Glomerular endothelial cell (primary cell): ENCODE measurements at regions not wholly inside any gene's neighbourhood (a gene's known extent, or its start where the extent isn't known, plus 50 kb on each side); places are given as distances from the start of the nearest gene placed in this dataset.

Source experiments
- DNase-seq: peaks from one replicate; pipeline ENCODE4 v3.0.0-alpha.2; 2011; ENCODE audit warnings: low read depth, low spot score; ENCODE audit errors: extremely low read depth

GRCh38 chr7:13352677-13353076 is 636.8 kb downstream of the ETV1 start:
- no peak for DNase-seq

- DNase-seq = no peak
Observed at GRCh38 chr7:13359656-13360055, 629.8 kb downstream of the ETV1 start.

DNA sequence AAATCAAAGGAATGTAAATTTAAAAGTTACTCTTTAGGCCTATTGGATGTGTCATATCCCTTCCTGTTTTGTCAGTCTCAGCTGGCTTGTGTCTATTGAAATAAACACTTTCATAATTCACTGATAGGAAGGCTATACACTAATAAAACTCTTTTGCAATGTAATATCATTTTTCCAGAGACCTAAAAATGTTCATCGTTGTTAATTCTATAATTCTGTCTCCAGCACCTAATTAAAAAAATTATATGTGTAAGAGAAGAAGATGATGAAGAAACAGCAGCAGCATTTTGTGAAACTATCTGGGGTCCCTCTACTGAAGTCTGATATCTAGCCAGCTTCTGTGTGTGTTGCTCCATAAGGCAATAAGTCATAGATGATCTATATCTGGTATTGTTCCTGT is 602.7 kb downstream of the ETV1 start:
- DNase-seq = no peak

GRCh38 chr7:13407911-13408310 is 581.6 kb downstream of the ETV1 start:
- DNase-seq = no peak

DNA sequence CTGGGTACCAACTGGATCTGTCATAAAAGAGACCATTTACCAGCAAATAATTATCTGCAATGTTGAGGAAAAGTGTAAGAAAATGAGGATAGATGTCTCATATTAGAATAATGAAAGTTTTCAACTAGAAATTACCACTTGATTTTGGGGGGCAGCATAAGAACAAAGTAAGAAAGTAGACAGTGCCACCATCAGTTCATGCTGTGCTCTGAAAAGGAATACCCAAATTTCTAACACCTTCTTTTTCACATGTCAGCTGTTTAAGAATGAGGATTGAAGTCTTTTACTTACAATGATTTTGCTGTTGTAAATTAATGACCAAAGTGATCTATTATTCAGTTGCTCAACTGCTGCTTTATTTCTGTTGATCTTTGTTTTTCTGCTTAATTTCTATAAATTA is 578.3 kb downstream of the ETV1 start:
- DNase-seq = no peak

DNA sequence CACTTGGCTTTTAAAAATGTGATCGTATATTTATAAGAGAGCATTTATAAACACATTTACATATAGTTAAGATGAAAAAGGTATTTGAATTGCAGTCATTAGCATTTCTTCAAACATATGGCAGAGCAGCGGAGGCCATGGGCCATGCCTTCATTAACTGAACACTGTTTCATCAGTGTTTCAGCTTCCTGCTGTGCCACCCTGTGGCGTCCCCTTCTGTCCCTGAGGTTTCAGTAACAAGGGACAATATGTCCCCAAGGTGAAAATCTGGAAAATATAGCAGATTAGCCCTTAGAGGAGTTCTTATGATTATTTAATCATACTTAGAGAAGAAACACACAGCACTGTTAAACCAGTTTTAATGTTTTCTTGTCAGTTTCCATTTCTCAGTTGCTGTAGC is 577.8 kb downstream of the ETV1 start:
- no peak for DNase-seq

- DNase-seq = no peak
Observed at GRCh38 chr7:13414181-13414580, 575.3 kb downstream of the ETV1 start.

DNA sequence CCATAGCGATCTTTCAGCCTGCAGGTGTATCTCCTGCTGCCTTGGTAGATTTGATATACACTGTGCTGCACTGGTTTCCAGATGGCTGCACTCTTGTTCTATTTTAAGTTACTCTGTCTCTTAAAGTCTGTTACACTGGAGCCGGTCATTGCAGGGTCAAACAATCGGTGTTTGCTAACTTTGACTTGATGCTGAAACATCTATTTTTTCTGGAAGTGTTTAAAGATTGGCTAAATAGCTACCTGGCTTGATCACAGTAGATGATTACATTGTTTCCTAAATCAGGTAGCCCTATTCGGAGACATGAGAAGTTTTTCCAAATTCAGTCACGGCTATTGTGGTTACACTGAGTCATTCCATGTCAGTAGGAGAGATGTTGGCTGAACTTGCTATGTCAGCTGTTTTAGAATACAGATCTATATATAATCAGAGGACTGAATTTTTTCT is 574.8 kb downstream of the ETV1 start:
- no peak for DNase-seq

DNA sequence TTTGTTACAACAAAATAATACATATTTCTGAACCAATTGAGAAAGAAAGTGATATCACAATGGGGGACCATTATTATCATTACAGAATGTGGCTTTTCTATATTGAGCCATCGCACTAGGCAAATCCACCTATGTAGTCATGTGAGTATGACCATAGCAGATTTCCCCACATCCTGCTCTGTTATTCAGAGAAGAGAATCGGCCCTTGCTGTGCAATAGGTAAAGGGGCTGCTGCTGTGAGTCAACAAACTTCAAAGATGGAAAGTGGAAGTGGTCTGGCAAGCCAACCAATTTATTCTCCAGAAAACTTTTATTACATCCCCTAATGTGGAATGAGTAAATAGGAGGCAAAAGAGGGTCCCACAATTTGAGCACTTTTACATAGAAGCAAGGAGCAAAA is 573.4 kb downstream of the ETV1 start:
- no peak for DNase-seq

GRCh38 chr7:13416544-13416943 is 572.9 kb downstream of the ETV1 start:
- no peak for DNase-seq

GRCh38 chr7:13420726-13421125 is 568.7 kb downstream of the ETV1 start:
- no peak for DNase-seq

- no peak for DNase-seq
Observed at GRCh38 chr7:13421776-13422175, 567.7 kb downstream of the ETV1 start.

- no peak for DNase-seq
Observed at GRCh38 chr7:13433946-13434345, 555.5 kb downstream of the ETV1 start.

- DNase-seq = no peak
Observed at GRCh38 chr7:13442226-13442625, 547.2 kb downstream of the ETV1 start.

DNA sequence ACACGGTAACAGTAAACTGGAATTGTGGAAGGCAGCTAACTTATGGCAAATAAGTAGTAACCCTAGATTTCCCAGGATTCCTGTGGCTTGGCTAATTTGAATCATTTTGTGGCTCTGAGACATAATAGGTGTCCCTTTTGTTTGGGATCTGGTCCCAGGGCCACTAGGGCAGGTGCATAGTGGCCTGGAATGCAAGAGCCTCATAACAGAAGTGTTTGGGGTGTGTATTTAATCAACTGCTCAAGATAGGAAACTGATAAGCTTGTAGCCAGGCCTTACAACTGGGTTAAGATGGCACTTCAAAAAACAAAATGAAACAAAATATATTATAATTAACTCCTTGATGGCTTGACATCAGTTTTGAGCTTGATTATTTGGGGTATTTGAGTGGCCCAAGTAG is 541.8 kb downstream of the ETV1 start:
- no peak for DNase-seq

GRCh38 chr7:13448243-13448642 is 541.2 kb downstream of the ETV1 start:
- DNase-seq = no peak

DNA sequence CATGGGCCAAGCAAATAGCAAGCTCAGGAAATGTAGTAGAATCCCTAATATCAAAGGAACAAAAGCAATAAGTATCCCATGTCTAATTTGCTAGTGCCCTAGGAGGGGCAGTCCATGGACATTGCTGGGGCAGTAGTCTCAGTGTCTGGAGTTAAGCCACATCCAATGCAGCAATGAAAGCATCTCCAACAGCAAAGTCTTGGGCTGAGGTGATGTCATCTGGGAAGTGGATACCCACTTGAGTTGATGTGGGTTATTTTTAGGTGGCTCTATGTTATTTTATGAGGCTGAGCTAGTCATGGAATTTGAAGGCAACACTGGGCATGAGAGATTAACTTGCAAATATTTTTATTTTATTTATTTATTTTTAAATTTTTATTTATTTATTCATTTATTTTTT is 540.0 kb downstream of the ETV1 start:
- DNase-seq = no peak

DNA sequence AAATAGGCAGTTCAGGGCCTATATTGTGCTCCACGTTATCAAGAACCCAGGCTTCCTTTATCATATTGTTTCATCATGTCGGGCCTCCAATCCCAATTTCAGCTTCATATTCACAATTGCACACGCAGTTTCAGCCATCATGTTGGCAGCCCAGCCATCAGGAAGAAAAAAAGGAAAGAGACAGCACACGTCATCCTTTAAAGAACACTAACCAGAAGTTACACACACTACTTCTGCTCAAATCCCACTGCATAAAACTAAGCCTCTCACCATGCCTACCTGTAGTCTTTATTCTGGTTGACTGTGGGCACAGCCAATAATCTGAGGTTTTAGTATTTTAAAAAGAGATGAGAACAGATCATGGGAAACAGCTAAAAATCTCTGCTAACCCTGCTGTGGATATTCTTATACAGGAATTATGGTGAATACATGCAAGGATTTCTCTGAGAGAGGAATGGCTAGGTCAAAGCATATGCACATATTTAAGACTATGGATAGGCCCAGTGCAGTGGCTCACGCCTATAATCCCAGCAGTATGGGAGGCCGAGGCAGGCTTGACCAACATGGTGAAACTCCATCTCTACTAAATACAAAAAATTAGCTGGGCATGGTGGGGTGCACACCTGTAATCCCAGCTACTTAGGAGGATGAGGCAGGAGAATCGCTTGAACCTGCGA is 534.4 kb downstream of the ETV1 start:
- DNase-seq = no peak

GRCh38 chr7:13457790-13458189 is 531.7 kb downstream of the ETV1 start:
- no peak for DNase-seq

GRCh38 chr7:13466874-13467547 is 522.5 kb downstream of the ETV1 start:
- no peak for DNase-seq

DNA sequence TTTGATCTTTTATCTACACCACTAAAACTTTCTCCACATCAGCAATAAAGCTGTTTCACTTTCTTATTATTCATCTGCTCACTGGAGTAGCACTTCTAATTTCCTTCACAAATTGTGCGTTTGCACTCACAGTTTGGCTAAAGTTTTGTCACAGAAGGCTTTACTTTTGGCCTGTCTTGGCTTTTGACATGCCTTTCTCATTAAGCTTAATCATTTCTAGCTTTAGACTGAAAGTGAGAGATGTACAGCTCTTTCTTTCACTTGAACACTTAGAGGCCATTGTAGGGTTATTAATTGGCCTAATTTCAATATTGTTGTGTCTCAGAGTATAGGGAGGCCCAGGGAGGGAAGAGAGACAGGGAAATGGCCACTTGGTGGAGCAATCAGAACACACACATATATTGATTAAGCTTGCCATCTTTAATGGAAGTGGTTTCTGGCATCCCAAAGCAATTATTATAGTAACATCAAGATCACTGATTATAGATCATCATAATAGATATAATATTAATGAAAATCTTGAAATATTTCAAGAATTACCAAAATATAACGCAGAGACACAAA is 512.5 kb downstream of the ETV1 start:
- no peak for DNase-seq

DNA sequence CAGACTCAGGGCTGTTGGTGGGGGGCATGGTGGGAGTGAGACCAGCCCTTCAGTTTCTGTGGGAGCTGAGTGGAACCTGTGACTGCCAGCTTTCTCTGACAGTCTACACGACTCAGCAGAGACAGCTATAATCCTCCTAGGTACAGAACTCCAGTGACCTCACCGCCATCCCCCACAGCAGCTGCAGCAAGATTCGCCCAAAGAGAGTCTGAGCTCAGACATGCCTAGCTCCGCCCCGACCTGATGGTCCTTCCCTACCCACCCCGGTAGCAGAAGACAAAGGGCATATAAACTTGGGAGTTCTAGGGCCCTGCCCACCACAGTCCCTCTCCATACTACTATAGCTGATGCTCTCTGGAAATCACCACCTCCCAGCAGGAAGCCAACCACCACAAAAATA is 500.1 kb downstream of the ETV1 start:
- no peak for DNase-seq
